Retina (tissue), 1 donor: ENCODE measurements at regions not wholly inside any gene's neighbourhood (a gene's known extent, or its start where the extent isn't known, plus 50 kb on each side); places are given as distances from the start of the nearest gene placed in this dataset.

Source experiments
- DNase-seq: peaks from one replicate; pipeline ENCODE4 v3.0.0-alpha.2; 2016

GRCh38 chr5:169350759-169351240 lies 49.9 kb upstream of the SLIT3 start:
- no peak for DNase-seq
